ENCODE measurements at regions not wholly inside any gene's neighbourhood (a gene's known extent, or its start where the extent isn't known, plus 50 kb on each side); places are given as distances from the start of the nearest gene placed in this dataset.

GRCh38 chr1:172893146-172893841 lies 157.4 kb downstream of the TNFSF18 start:
- no peak for TF ChIP-seq CTCF (IDR thresholded peaks at IDR 0.05; ENCODE audit: borderline replicate concordance, extremely low read depth, insufficient read depth)
- FAIRE-seq: no peak
- DNase-seq: peak in 1 of 5 donors; percentile 43
- Histone ChIP-seq H3K27ac (ENCODE audit: low read depth in 2 of 2, low read length in 2 of 2) (peak overlapping the region in 1 of 2 donors; percentile 23), H3K4me3 (ENCODE audit: low read length in 3 of 3) (no peak overlapping the region), H3K4me1 (ENCODE audit: control insufficient read depth in 2 of 3, insufficient read depth in 2 of 3, low read depth in 1 of 3, low read length in 3 of 3) (peaks cover 0 to 7% (median 0%) of the 10 kb centered on the region in 3 donors), H3K27me3 (ENCODE audit: control insufficient read depth, insufficient read depth, low read length) (no peaks in the 10 kb centered on the region), H3K9ac (ENCODE audit: low read length in 3 of 3) (no peak overlapping the region), H3K9me3 (ENCODE audit: control insufficient read depth in 2 of 3, insufficient read depth in 1 of 3, low read length in 3 of 3) (no peaks in the 10 kb centered on the region), H3K36me3 (ENCODE audit: control insufficient read depth in 2 of 3, insufficient read depth in 3 of 3, low read length in 3 of 3) (no peaks in the 10 kb centered on the region)
- intact Hi-C loops (cut with DNase I): no loop called here

- Histone ChIP-seq H3K9ac (ENCODE audit: low read length in 3 of 3) (no peak overlapping the region), H3K27me3 (ENCODE audit: control insufficient read depth, insufficient read depth, low read length) (no peaks in the 10 kb centered on the region), H3K4me1 (ENCODE audit: control insufficient read depth in 2 of 3, insufficient read depth in 2 of 3, low read depth in 1 of 3, low read length in 3 of 3) (peaks cover 0 to 7% (median 0%) of the 10 kb centered on the region in 3 donors), H3K9me3 (ENCODE audit: control insufficient read depth in 2 of 3, insufficient read depth in 1 of 3, low read length in 3 of 3) (no peaks in the 10 kb centered on the region), H3K27ac (ENCODE audit: low read depth in 2 of 2, low read length in 2 of 2) (no peak overlapping the region), H3K4me3 (ENCODE audit: low read length in 3 of 3) (no peak overlapping the region), H3K36me3 (ENCODE audit: control insufficient read depth in 2 of 3, insufficient read depth in 3 of 3, low read length in 3 of 3) (no peaks in the 10 kb centered on the region)
- intact Hi-C loops (cut with DNase I): no loop called here
- no peak for DNase-seq
- no peak for FAIRE-seq
- no peak for TF ChIP-seq CTCF (IDR thresholded peaks at IDR 0.05; ENCODE audit: borderline replicate concordance, extremely low read depth, insufficient read depth)
Measured at GRCh38 chr1:172894349-172895049, 156.2 kb downstream of the TNFSF18 start.

DNA sequence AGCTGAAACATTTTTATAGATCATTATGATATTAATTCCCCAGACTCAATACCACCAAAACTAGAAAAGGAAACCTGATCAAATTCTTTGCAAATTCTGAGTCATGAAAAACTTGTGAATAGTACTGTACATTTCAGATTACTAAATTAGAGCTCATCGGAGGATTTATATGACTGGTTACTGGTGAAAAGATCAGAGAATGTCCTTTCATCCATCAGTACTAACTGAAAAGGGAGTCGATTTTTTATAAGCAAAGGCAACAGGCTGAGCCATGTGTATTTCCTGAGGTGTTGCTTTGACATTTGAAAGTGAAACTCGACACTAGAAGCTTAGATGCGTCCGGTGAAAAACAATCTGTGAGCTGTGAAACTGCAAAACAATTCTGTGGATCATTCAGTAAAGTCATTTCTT lies 155.7 kb downstream of the TNFSF18 start:
- Histone ChIP-seq H3K36me3 (ENCODE audit: control insufficient read depth in 2 of 3, insufficient read depth in 3 of 3, low read length in 3 of 3) (no peaks in the 10 kb centered on the region), H3K9ac (ENCODE audit: low read length in 3 of 3) (no peak overlapping the region), H3K27me3 (ENCODE audit: control insufficient read depth, insufficient read depth, low read length) (no peaks in the 10 kb centered on the region), H3K4me1 (ENCODE audit: control insufficient read depth in 2 of 3, insufficient read depth in 2 of 3, low read depth in 1 of 3, low read length in 3 of 3) (peaks cover 0 to 7% (median 0%) of the 10 kb centered on the region in 3 donors), H3K27ac (ENCODE audit: low read depth in 2 of 2, low read length in 2 of 2) (no peak overlapping the region), H3K9me3 (ENCODE audit: control insufficient read depth in 2 of 3, insufficient read depth in 1 of 3, low read length in 3 of 3) (no peaks in the 10 kb centered on the region), H3K4me3 (ENCODE audit: low read length in 3 of 3) (peak overlapping the region in 2 of 3 donors; percentile 15 to 38)
- FAIRE-seq (no peak), DNase-seq (peak in 2 of 5 donors; percentile 25 to 44)
- intact Hi-C loops (cut with DNase I): no loop called here
- no peak for TF ChIP-seq CTCF (IDR thresholded peaks at IDR 0.05; ENCODE audit: borderline replicate concordance, extremely low read depth, insufficient read depth)
